ENCODE measurements at regions not wholly inside any gene's neighbourhood (a gene's known extent, or its start where the extent isn't known, plus 50 kb on each side); places are given as distances from the start of the nearest gene placed in this dataset.

- TF ChIP-seq CTCF (IDR thresholded peaks at IDR 0.05; ENCODE audit: control extremely low read depth in 1 of 3, insufficient read depth in 1 of 3, low read depth in 1 of 3, low read length in 3 of 3) (peak; percentile 3 to 52 (median 19); a peak in 3 of 4 replicates), RXRA (IDR thresholded peaks at IDR 0.05; ENCODE audit: insufficient read depth, low read depth, low read length) (no peak), CHD7 (IDR thresholded peaks at IDR 0.05; ENCODE audit: insufficient replicate concordance, low read length) (no peak)
Measured at GRCh38 chr7:34389332-34390078, 268.5 kb upstream of the NPSR1 start (continued).

Measured in H1 (cell line).